ENCODE measurements at regions not wholly inside any gene's neighbourhood (a gene's known extent, or its start where the extent isn't known, plus 50 kb on each side); places are given as distances from the start of the nearest gene placed in this dataset.

- no peak for DNase-seq (ENCODE audit: extremely low spot score)
- Histone ChIP-seq H3K27me3 (no peaks in the 10 kb centered on the region), H3K36me3 (no peaks in the 10 kb centered on the region), H3K9me3 (no peaks in the 10 kb centered on the region), H3K27ac (replicated peaks in 1 of 4) (no peak overlapping the region), H3K4me1 (no peaks in the 10 kb centered on the region), H3K4me3 (no peak overlapping the region)
- WGBS = 93% methylated on average over 2 of the region's 3 CpGs
- intact Hi-C loops (cut with DNase I) = no loop called here
- TF ChIP-seq EP300 (IDR thresholded peaks at IDR 0.05) (no peak), POLR2A (IDR thresholded peaks at IDR 0.05; ENCODE audit: low read depth) (no peak), POLR2AphosphoS5 (IDR thresholded peaks at IDR 0.05) (no peak), CTCF (IDR thresholded peaks at IDR 0.05) (no peak)
Observed at GRCh38 chr18:75824661-75825060, 397.2 kb upstream of the SMIM21 start.

GRCh38 chr18:75823471-75823870 is 396.0 kb upstream of the SMIM21 start:
- H3K4me1 ChIP-seq = no peaks in the 10 kb centered on the region
- DNase-seq (ENCODE audit: extremely low spot score) = no peak
- intact Hi-C loops (cut with DNase I) = no loop called here
- 31% methylated on average over 2 of the region's 2 CpGs for WGBS
- H3K9me3 ChIP-seq = no peaks in the 10 kb centered on the region
- H3K36me3 ChIP-seq = no peaks in the 10 kb centered on the region
- no peaks in the 10 kb centered on the region for H3K27me3 ChIP-seq
- H3K27ac ChIP-seq (replicated peaks in 1 of 4) = no peak overlapping the region
- H3K4me3 ChIP-seq = no peak overlapping the region
- TF ChIP-seq POLR2A (IDR thresholded peaks at IDR 0.05; ENCODE audit: low read depth) = no peak
- TF ChIP-seq EP300 (IDR thresholded peaks at IDR 0.05) = no peak
- TF ChIP-seq POLR2AphosphoS5 (IDR thresholded peaks at IDR 0.05) = no peak
- no peak for TF ChIP-seq CTCF (IDR thresholded peaks at IDR 0.05)

DNA sequence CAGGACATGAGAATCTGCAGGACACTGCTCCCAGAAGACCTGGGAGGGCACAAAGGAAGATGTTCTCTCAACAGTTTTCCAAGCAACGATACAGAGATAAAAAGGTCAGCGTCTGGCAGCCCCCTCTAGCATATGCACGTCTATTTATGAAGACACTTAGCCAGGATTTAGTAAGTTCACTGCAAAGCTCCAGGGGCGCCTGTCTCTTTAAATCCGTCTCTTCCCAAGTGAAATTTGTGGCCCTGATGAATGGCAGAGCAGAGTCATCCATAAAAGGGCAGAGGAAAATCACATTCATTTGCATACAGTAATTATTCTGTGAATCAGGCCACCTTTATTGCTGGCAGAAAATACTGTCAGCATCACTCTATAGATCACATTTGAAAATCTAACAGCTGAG is 390.9 kb upstream of the SMIM21 start:
- TF ChIP-seq EP300 (IDR thresholded peaks at IDR 0.05) (no peak), POLR2AphosphoS5 (IDR thresholded peaks at IDR 0.05) (no peak), CTCF (IDR thresholded peaks at IDR 0.05) (no peak), POLR2A (IDR thresholded peaks at IDR 0.05; ENCODE audit: low read depth) (no peak)
- no peak for DNase-seq (ENCODE audit: extremely low spot score)
- no peaks in the 10 kb centered on the region for H3K4me1 ChIP-seq
- no peak overlapping the region for H3K4me3 ChIP-seq
- H3K27me3 ChIP-seq = no peaks in the 10 kb centered on the region
- intact Hi-C loops (cut with DNase I) = no loop called here
- H3K9me3 ChIP-seq = no peaks in the 10 kb centered on the region
- no peak overlapping the region for H3K27ac ChIP-seq (replicated peaks in 1 of 4)
- WGBS = 64% methylated on average over 5 of the region's 5 CpGs
- H3K36me3 ChIP-seq = no peaks in the 10 kb centered on the region

- DNase-seq (ENCODE audit: extremely low spot score) = no peak
- Histone ChIP-seq H3K9me3 (no peaks in the 10 kb centered on the region), H3K27me3 (no peaks in the 10 kb centered on the region), H3K27ac (replicated peaks in 1 of 4) (no peak overlapping the region), H3K4me3 (no peak overlapping the region), H3K4me1 (peaks cover 0 to 8% (median 0%) of the 10 kb centered on the region in 4 donors), H3K36me3 (no peaks in the 10 kb centered on the region)
- 89% methylated on average over 1 of the region's 1 CpG for WGBS
- TF ChIP-seq CTCF (IDR thresholded peaks at IDR 0.05) (no peak), EP300 (IDR thresholded peaks at IDR 0.05) (no peak), POLR2AphosphoS5 (IDR thresholded peaks at IDR 0.05) (no peak), POLR2A (IDR thresholded peaks at IDR 0.05; ENCODE audit: low read depth) (no peak)
- intact Hi-C loops (cut with DNase I) = no loop called here
Observed at GRCh38 chr18:75815767-75816166, 388.3 kb upstream of the SMIM21 start.

DNA sequence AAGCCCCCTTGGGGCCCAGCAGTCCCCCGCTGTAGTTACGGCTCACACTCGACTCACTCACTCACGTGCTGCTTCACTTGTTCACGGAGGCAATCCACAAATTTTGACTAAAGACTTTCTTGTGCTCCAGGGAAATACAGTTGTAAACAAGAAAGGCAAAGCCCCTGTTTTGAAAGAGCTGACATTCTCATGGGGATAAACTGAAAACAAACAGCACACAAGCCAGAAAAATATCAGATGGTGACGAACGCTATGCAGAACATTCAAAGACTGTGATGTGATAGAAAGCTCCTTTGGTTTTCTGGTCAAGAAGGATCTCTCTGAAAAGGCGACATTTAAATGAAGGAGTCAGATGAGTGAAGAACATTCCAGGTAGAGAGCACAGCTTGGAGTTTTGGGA is 385.3 kb upstream of the SMIM21 start:
- intact Hi-C loops (cut with DNase I) = no loop called here
- no peak for DNase-seq (ENCODE audit: extremely low spot score)
- TF ChIP-seq POLR2AphosphoS5 (IDR thresholded peaks at IDR 0.05) (no peak), POLR2A (IDR thresholded peaks at IDR 0.05; ENCODE audit: low read depth) (no peak), EP300 (IDR thresholded peaks at IDR 0.05) (no peak)
- H3K27ac ChIP-seq (replicated peaks in 1 of 4) = no peak overlapping the region
- H3K4me1 ChIP-seq = peaks cover 0 to 22% (median 3%) of the 10 kb centered on the region in 4 donors
- WGBS = 80% methylated on average over 8 of the region's 8 CpGs
- no peaks in the 10 kb centered on the region for H3K9me3 ChIP-seq
- H3K4me3 ChIP-seq = no peak overlapping the region
- no peaks in the 10 kb centered on the region for H3K27me3 ChIP-seq
- H3K36me3 ChIP-seq = no peaks in the 10 kb centered on the region
